CD4-positive, alpha-beta T cell treated with Interleukin-10 for 1 hour (primary cell): ENCODE measurements at regions not wholly inside any gene's neighbourhood (a gene's known extent, or its start where the extent isn't known, plus 50 kb on each side); places are given as distances from the start of the nearest gene placed in this dataset.
A peak's percentile ranks its signal among the peaks of the same experiment; 100 is the strongest.

Experiments
- DNase-seq: peaks from one replicate; pipeline ENCODE4 v3.0.0-alpha.2; 2020

- no peak for DNase-seq
Measured at GRCh38 chr1:58895082-58895481, 111.2 kb upstream of the JUN start.

- DNase-seq = no peak
Measured at GRCh38 chr1:58895559-58896145, 111.8 kb upstream of the JUN start.

GRCh38 chr1:58896246-58897183, 112.7 kb upstream of the JUN start:
- DNase-seq = no peak

GRCh38 chr1:58898739-58899586, 115.1 kb upstream of the JUN start:
- DNase-seq = no peak

- no peak for DNase-seq
Measured at GRCh38 chr1:58899587-58900271, 115.9 kb upstream of the JUN start.

GRCh38 chr1:58900396-58900795, 116.5 kb upstream of the JUN start:
- DNase-seq = no peak

- DNase-seq = no peak
Measured at GRCh38 chr1:58901008-58901407, 117.2 kb upstream of the JUN start.

GRCh38 chr1:58902830-58903513, 119.1 kb upstream of the JUN start:
- DNase-seq = no peak

- DNase-seq = peak; percentile 78
Measured at GRCh38 chr1:58903514-58904298, 119.9 kb upstream of the JUN start.

- DNase-seq = no peak
Measured at GRCh38 chr1:58904299-58905125, 120.7 kb upstream of the JUN start.

- DNase-seq = no peak
Measured at GRCh38 chr1:58905126-58905490, 121.3 kb upstream of the JUN start.

GRCh38 chr1:58905628-58906221, 121.9 kb upstream of the JUN start:
- no peak for DNase-seq

GRCh38 chr1:58907398-58907797, 123.6 kb upstream of the JUN start:
- DNase-seq = no peak

- DNase-seq = no peak
Measured at GRCh38 chr1:58908561-58909560, 125.0 kb upstream of the JUN start.

- no peak for DNase-seq
Measured at GRCh38 chr1:58909914-58910681, 126.3 kb upstream of the JUN start.

GRCh38 chr1:58911841-58912499, 128.1 kb upstream of the JUN start:
- no peak for DNase-seq

GRCh38 chr1:58914925-58915324, 131.1 kb upstream of the JUN start:
- no peak for DNase-seq
